Esophagus muscularis mucosa (tissue), 2 donors: ENCODE measurements at regions not wholly inside any gene's neighbourhood (a gene's known extent, or its start where the extent isn't known, plus 50 kb on each side); places are given as distances from the start of the nearest gene placed in this dataset.

Experiments
- POLR2A ChIP-seq: fragments of 450-650 bp; IDR thresholded peaks from one replicate; pipeline ENCODE4 v1.6.1; 2017; ENCODE audit warnings: antibody characterized with exemption, moderate library complexity, mild to moderate bottlenecking, low read depth
- POLR2AphosphoS5 ChIP-seq, 2 donors: sonication (generic); formaldehyde crosslinking; IDR thresholded peaks; one replicate each; pipeline ENCODE4 v1.6.1; 2017; ENCODE audit warnings: antibody characterized with exemption in 2 of 2

- TF ChIP-seq POLR2AphosphoS5 (IDR thresholded peaks at IDR 0.05) (no peak), POLR2A (no peak)
Observed at GRCh38 chr7:54360075-54360840, 181.9 kb upstream of the VSTM2A start.
